H9 (cell line): ENCODE measurements at regions not wholly inside any gene's neighbourhood (a gene's known extent, or its start where the extent isn't known, plus 50 kb on each side); places are given as distances from the start of the nearest gene placed in this dataset.

ENCODE experiments used
- DNase-seq: peaks from one replicate; pipeline ENCODE4 v3.0.0-alpha.2; 2017
- H2AFZ ChIP-seq: one replicate; pipeline ENCODE4 v1.6.1; 2013; ENCODE audit warnings: mild to moderate bottlenecking, low read length, control low read depth, moderate library complexity
- H2AK5ac ChIP-seq: 2 replicates; pipeline ENCODE4 v1.6.1; 2013; ENCODE audit warnings: low read length, control low read depth, mixed read lengths; ENCODE audit not compliant: insufficient read length
- H2BK120ac ChIP-seq: one replicate; pipeline ENCODE4 v1.6.1; 2013; ENCODE audit warnings: low read depth, mild to moderate bottlenecking, low read length, control low read depth, inconsistent platforms; ENCODE audit not compliant: poor library complexity, severe bottlenecking
- H2BK12ac ChIP-seq: 2 replicates; pipeline ENCODE4 v1.6.1; 2013; ENCODE audit warnings: low read length, control low read depth, mixed read lengths, low read depth; ENCODE audit not compliant: insufficient read length
- H2BK15ac ChIP-seq: 2 replicates; pipeline ENCODE4 v1.6.1; 2013; ENCODE audit warnings: low read depth, low read length, control low read depth
- H2BK20ac ChIP-seq: one replicate; pipeline ENCODE4 v1.6.1; 2013; ENCODE audit warnings: low read depth, mild to moderate bottlenecking, low read length, control low read depth, inconsistent platforms; ENCODE audit not compliant: poor library complexity, severe bottlenecking
- H2BK5ac ChIP-seq: 2 replicates; pipeline ENCODE4 v1.6.1; 2013; ENCODE audit warnings: low read length, control low read depth, mixed read lengths; ENCODE audit not compliant: insufficient read length
- H3K14ac ChIP-seq: 2 replicates; pipeline ENCODE4 v1.6.1; 2013; ENCODE audit warnings: low read length, control low read depth; ENCODE audit not compliant: insufficient read depth
- H3K18ac ChIP-seq: 2 replicates; pipeline ENCODE4 v1.6.1; 2013; ENCODE audit warnings: low read depth, mild to moderate bottlenecking, mixed read lengths, low read length, control low read depth; ENCODE audit not compliant: insufficient read length
- H3K23ac ChIP-seq: 2 replicates; pipeline ENCODE4 v1.6.1; 2013; ENCODE audit warnings: low read length, control low read depth, mixed read lengths, low read depth; ENCODE audit not compliant: insufficient read length
- H3K23me2 ChIP-seq: 2 replicates; pipeline ENCODE4 v1.6.1; 2013; ENCODE audit warnings: low read depth, mild to moderate bottlenecking, mixed read lengths, low read length, control low read depth; ENCODE audit not compliant: insufficient read length, poor library complexity, severe bottlenecking
- H3K27ac ChIP-seq: 2 replicates; pipeline ENCODE4 v1.5.1; 2013; ENCODE audit warnings: low read length, control low read depth, mixed read lengths, low read depth; ENCODE audit not compliant: insufficient read length
- H3K27me3 ChIP-seq: 2 replicates; pipeline ENCODE4 v1.6.1; 2013; ENCODE audit warnings: low read length, control low read depth, inconsistent platforms; ENCODE audit not compliant: insufficient read depth
- H3K4ac ChIP-seq: 2 replicates; pipeline ENCODE4 v1.6.1; 2013; ENCODE audit warnings: low read depth, mild to moderate bottlenecking, control low read depth, inconsistent platforms, low read length, moderate library complexity
- H3K4me1 ChIP-seq: 2 replicates; pipeline ENCODE4 v1.6.1; 2013; ENCODE audit warnings: low read length, control low read depth, inconsistent platforms; ENCODE audit not compliant: insufficient read depth
- H3K4me2 ChIP-seq: 2 replicates; pipeline ENCODE4 v1.6.1; 2013; ENCODE audit warnings: low read length, control low read depth, mixed read lengths; ENCODE audit not compliant: insufficient read length, insufficient read depth
- H3K56ac ChIP-seq: 2 replicates; pipeline ENCODE4 v1.6.1; 2013; ENCODE audit warnings: low read depth, mild to moderate bottlenecking, mixed read lengths, low read length, control low read depth; ENCODE audit not compliant: insufficient read length
- H3K79me1 ChIP-seq: 2 replicates; pipeline ENCODE4 v1.6.1; 2013; ENCODE audit warnings: low read depth, mild to moderate bottlenecking, moderate library complexity, low read length, control low read depth, inconsistent platforms; ENCODE audit not compliant: insufficient read depth, poor library complexity, severe bottlenecking
- H3K79me2 ChIP-seq: 2 replicates; pipeline ENCODE4 v1.6.1; 2013; ENCODE audit warnings: low read length, control low read depth, inconsistent platforms; ENCODE audit not compliant: insufficient read depth
- H3K9ac ChIP-seq: 2 replicates; pipeline ENCODE4 v1.6.1; 2013; ENCODE audit warnings: low read length, control low read depth, mixed read lengths; ENCODE audit not compliant: insufficient read length; ENCODE audit errors: extremely low read depth
- H3K9me3 ChIP-seq: one replicate; pipeline ENCODE4 v1.6.1; 2013; ENCODE audit warnings: low read depth, low read length, inconsistent platforms; ENCODE audit not compliant: control insufficient read depth
- H3T11ph ChIP-seq: one replicate; pipeline ENCODE4 v1.6.1; 2013; ENCODE audit warnings: mild to moderate bottlenecking, low read length, control low read depth, inconsistent platforms
- H4K20me1 ChIP-seq: one replicate; pipeline ENCODE4 v1.6.1; 2013; ENCODE audit not compliant: control insufficient read depth, insufficient read length, insufficient read depth
- H4K5ac ChIP-seq: 2 replicates; pipeline ENCODE4 v1.6.1; 2013; ENCODE audit warnings: low read depth, mild to moderate bottlenecking, mixed read lengths, low read length, control low read depth; ENCODE audit not compliant: insufficient read length
- H4K8ac ChIP-seq: replicated peaks from 2 replicates; pipeline ENCODE4 v1.6.1; 2013; ENCODE audit warnings: low read length, control low read depth, mixed read lengths, low read depth; ENCODE audit not compliant: insufficient read length
- H4K91ac ChIP-seq: 2 replicates; pipeline ENCODE4 v1.6.1; 2013; ENCODE audit warnings: low read depth, mild to moderate bottlenecking, moderate library complexity, mixed read lengths, low read length, control low read depth; ENCODE audit not compliant: insufficient read length
- H3K27ac Mint-ChIP-seq, 3 experiments: 2 replicates in 2 of 3; 3 replicates in 1 of 3; pipeline ENCODE4 v1.8.0; 2020 to 2021; ENCODE audit warnings: mixed read lengths in 3 of 3, mild to moderate bottlenecking in 1 of 3, moderate library complexity in 1 of 3
- H3K27me3 Mint-ChIP-seq: 2 replicates; pipeline ENCODE4 v1.8.0; 2021; ENCODE audit warnings: low read depth, mild to moderate bottlenecking, moderate library complexity, mixed read lengths
- H3K36me3 Mint-ChIP-seq, 3 experiments: 2 replicates in 2 of 3; 3 replicates in 1 of 3; pipeline ENCODE4 v1.8.0; 2020 to 2021; ENCODE audit warnings: low read depth in 3 of 3, mixed read lengths in 3 of 3; ENCODE audit not compliant: insufficient read depth in 1 of 3
- H3K4me1 Mint-ChIP-seq, 2 experiments: 2 replicates each; pipeline ENCODE4 v1.8.0; 2020; ENCODE audit warnings: mixed read lengths in 2 of 2
- H3K4me3 Mint-ChIP-seq, 2 experiments: 2 replicates in 1 of 2; 3 replicates in 1 of 2; pipeline ENCODE4 v1.8.0; 2020 to 2021; ENCODE audit warnings: mild to moderate bottlenecking in 2 of 2, mixed read lengths in 2 of 2, moderate library complexity in 1 of 2
- H3K9me3 Mint-ChIP-seq, 2 experiments: 2 replicates in 1 of 2; 3 replicates in 1 of 2; pipeline ENCODE4 v1.8.0; 2020; ENCODE audit warnings: mild to moderate bottlenecking in 2 of 2, mixed read lengths in 2 of 2, moderate library complexity in 1 of 2
- CTCF ChIP-seq: fragments of 200-600 bp; sonication (generic); conservative IDR thresholded peaks from 3 replicates; pipeline ENCODE4 v1.8.0; 2021; ENCODE audit warnings: antibody characterized with exemption, mild to moderate bottlenecking
- WGBS: extraction: QIAGEN DNeasy Blood & Tissue Kit; methylation state at CpG from one replicate; pipeline ENCODE4 v1.1.7; 2013; ENCODE audit warnings: missing lambda C conversion rate, low lambda C conversion rate, mixed read lengths; ENCODE audit not compliant: insufficient read length; ENCODE audit errors: extremely low coverage; 5-methylcytosine and 5-hydroxymethylcytosine counted together

GRCh38 chr12:88986056-88986455 is 366.2 kb downstream of the DUSP6 start:
- no peaks in the 10 kb centered on the region for H3K9me3 Mint-ChIP-seq
- H2BK12ac ChIP-seq = no peak overlapping the region

More at GRCh38 chr12:88986056-88986455, 366.2 kb downstream of the DUSP6 start:
- H2BK120ac ChIP-seq = no peak overlapping the region
- no peak overlapping the region for H2AFZ ChIP-seq
- H4K20me1 ChIP-seq = no peaks in the 10 kb centered on the region
- no peak overlapping the region for H4K5ac ChIP-seq
- no peak overlapping the region for H3T11ph ChIP-seq
- no peak for TF ChIP-seq CTCF
- no peak for DNase-seq
- H2BK15ac ChIP-seq = no peak overlapping the region
- WGBS = no CpG with 5 or more reads among the region's 5 CpGs
- no peak overlapping the region for H3K14ac ChIP-seq
- no peak overlapping the region for H3K27ac Mint-ChIP-seq
- H3K23me2 ChIP-seq = no peaks in the 10 kb centered on the region
- no peak overlapping the region for H3K4me2 ChIP-seq
- H3K18ac ChIP-seq = no peak overlapping the region
- H3K9ac ChIP-seq = no peak overlapping the region
- H2BK20ac ChIP-seq = no peak overlapping the region
- no peak overlapping the region for H4K91ac ChIP-seq
- H3K27me3 ChIP-seq = no peaks in the 10 kb centered on the region
- no peaks in the 10 kb centered on the region for H3K79me2 ChIP-seq
- no peak overlapping the region for H3K4me3 Mint-ChIP-seq
- H3K23ac ChIP-seq = no peak overlapping the region
- H3K4me1 Mint-ChIP-seq = peaks cover 14 to 18% of the 10 kb centered on the region in 2 experiments
- H3K27me3 Mint-ChIP-seq = no peaks in the 10 kb centered on the region
- no peak overlapping the region for H3K56ac ChIP-seq
- H4K8ac ChIP-seq = no peak overlapping the region
- H3K36me3 Mint-ChIP-seq = no peaks in the 10 kb centered on the region
- no peaks in the 10 kb centered on the region for H3K9me3 ChIP-seq
- H2AK5ac ChIP-seq = no peak overlapping the region
- no peak overlapping the region for H3K27ac ChIP-seq
- no peaks in the 10 kb centered on the region for H3K4me1 ChIP-seq
- H3K79me1 ChIP-seq = no peaks in the 10 kb centered on the region
- no peak overlapping the region for H2BK5ac ChIP-seq
- H3K4ac ChIP-seq = no peak overlapping the region
